Inflammatory macrophage treated with lipopolysaccharide for 1 hour (primary cell): ENCODE measurements at regions not wholly inside any gene's neighbourhood (a gene's known extent, or its start where the extent isn't known, plus 50 kb on each side); places are given as distances from the start of the nearest gene placed in this dataset.
"Not testable (repeated sequence)": the region's sequence is repeated elsewhere in the genome, so short reads cannot be mapped to it uniquely, and the experiment has no call there.

Experiments used
- DNase-seq, 2 donors: peaks; one replicate each; pipeline ENCODE4 v3.0.0-alpha.2; 2020 to 2022

DNA sequence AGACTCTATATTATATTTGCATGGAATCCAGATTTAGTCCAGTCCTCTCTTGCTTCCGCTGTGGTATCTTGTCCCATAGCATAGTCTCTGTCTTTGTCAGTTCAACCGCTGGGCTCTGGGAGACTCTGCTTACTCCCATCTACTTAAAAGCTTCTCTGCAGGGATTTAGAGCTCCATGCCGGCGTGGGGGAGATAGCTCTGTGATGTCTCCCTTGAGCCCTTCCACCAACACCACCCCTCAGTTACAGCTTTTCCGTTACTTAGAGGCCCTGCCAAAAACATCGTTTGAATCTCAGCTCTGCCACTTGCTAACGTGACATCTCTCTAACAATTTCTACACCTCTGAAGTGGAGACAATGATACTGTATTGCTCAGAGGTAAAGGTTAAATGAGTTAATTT, 306.1 kb upstream of the ZNF608 start:
- no peak for DNase-seq

DNA sequence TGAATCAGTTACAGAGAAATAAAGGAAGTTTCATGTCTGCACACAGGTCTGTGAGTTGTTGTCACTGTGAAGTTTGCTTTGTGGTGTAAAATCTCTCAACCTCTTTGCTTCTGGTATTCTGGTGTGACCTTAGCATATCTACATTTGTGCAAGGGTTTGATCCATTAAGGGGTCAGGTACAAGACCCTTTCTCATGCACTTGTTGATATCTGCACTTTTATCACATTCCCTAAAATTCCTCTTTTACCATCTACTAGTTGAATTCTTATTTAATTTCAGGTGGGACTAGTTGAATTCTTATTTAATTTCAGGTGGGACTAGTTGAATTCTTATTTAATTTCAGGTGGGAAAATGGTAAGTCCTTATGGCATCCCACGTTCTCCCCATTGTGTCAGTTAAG, 306.7 kb upstream of the ZNF608 start:
- DNase-seq, result no peak

DNA sequence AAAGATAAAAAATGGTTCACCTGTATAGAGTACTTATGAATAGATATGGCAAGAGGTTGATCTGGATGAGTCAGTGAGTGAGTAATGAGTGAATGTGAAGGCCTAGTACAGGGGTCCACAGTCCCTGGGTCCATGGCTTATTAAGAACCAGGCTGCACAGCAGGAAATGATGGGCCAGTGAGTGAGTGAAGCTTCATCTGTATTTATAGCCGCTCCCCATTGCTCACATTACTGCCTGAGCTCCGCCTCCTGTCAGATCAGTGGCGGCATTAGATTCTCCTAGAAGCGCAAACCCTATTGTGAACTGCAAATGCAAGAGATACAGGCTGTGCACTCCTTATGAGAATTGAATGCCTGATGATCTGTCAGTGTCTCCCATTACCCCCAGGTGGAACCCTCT, 307.7 kb upstream of the ZNF608 start:
- DNase-seq, result no peak

DNA sequence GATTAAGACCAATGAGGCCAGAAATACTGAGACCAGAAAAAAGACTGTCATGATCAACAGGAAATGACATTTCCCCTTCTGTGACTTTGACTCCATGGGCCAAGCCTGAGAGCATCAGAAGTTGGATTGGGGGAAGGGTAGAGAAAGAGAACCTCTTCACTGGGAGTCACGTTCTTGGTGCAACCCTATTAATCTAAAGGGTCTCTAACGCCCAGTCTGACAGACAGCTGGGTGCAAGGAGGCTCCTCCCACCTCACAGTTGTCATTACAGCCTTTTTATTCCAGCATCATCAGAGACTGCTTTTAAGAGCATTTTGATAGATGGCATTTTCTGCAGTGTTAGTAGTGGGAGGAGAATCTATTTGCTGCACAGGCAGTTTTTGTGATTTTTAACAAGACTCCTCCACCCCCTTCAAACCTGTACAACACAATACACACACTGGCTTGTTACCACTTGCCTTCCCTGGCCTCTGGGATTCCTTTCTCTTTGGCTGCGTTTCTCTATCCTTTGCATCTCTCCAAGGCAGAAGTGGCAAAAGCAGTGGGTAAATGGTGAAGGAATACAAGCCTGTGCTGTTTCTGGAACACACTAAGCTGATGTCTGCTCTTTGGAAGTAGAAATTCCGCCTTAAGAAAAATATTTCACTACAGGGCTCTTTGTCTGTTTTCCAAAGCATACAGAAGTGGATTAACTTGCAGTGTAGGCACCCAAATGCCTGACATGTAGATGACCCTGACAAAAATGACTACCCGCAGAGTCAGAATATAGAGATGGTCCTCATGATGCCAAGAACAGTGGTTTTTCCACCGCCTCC, 310.4 kb upstream of the ZNF608 start:
- no peak for DNase-seq

DNA sequence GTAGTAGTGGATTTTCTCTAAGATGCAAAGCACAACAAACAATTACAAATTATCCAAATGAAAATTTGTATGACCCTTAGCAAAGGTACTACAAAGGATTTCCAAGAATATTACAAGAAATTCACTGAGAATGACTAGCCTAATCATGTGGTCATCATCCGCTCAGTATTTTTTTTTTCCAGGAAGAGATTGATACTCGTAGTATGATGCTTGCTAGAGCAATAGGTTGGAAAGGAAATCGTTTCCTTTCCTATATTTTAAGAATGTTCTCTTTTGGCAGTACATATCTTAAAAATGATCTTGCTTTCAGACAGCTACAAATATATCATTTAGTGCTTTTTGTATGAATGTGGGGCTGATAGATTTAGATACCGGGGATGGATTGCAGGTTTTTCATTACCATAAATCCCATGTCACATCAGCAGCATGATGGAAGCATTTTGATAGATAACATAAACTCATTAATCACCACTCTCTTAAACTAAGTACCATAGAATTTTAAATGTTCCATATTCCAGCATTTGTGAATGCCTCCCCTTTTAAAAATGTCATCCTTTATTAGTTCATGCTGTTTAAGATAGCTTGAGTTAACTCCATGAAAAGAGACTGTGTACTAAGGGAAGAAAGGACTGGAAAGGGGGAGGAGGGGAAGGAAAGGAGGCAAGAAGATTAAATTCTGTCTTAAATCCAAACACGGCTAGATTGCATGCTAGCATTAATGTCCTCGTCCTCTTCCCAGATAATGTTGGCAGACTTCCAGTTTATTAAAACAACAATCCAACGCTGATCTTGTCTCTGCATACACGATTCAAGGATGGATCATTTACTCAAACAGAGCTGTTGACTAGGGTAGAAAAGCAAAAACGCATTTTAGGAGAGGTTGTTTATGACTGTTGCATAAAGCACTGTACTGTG, 311.7 kb upstream of the ZNF608 start:
- no peak for DNase-seq

DNA sequence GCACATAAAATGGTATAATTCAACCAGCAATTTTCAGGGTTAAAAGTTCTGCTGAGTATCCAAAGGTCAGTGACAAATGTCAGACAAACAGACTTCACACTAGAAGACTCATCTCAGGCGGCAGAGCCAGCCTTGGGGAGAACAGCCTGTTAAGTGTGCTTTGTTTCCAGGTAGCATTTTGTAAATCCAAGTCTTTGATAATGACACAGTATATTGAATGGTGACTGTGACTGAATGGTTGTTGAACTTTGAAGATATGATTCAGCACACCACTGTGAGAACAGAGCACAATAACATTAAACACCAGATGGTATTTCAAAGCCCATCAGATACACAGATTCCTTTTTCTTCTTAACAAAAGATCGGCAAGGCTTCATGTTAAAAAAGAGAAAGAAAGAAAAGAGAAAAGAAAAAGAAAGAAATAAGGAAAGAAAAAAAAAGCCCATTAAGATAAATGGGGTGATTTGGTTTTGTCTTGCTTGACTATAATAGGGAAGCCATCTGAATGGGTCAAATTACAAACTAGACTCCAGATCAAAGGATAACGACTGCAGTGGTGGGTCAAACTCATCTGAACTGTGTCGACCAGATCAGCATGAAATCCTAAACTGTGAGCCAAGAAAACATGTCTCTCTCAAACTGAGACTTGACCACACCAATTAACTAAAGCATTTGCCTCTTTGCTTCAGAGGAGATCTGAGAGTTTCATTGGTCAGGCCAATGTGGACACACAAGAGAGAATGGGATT, 313.0 kb upstream of the ZNF608 start:
- DNase-seq, result no peak

DNA sequence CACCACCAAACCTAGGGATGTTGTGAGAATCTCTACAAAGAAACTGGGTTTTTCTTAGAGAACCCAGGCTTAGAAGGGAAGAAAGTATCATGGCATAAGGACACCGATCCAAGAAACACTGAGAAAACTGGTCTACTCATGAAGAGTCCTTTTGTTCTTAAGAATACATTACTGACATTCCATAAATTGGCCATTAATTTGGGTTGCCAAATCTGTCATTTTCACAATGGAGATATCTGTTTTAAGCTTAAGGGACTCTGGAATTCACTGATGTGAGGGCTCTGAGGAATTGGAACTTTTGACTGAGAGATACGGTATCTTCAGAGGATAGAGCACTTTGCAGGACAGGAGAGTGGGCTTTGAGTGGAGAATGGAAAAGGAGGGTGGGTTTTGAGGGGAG, 315.3 kb upstream of the ZNF608 start:
- no peak for DNase-seq

DNA sequence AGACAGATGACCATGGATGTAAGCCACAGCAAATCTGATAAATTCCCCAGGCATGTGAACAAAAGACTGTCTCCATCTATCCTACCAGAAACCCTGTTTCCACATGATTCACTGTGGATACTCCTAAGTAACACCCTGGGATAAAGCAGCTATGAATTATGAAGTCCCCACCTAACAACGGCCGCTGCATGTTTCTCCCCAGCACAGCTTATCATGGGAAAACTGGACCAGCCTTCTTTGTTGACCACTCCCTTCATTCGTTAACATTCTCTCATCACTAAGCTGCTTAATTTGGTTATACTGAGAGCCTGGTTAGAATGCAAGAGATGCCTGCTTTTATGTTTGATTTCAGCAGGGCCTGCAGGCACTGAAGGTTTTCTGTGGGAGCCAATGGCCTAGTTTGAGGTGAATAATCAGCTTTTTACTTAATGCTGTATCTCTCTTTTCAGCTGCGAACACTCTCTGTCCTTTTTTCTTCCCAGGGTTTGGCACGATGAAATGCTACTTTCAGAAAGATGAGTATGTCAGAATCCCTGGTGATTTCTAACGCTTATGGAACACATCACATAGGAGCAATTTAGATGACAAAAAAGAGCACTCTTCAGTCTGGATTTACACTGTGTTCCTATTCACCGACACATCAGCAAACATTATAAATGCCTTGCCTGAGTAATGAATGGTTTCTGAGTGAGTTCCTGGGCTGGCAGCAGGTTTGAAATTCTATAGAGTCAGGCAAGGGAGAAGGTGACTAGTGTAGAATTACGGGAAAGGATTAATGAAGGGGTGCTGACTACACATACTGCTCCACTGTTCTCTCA, 318.4 kb upstream of the ZNF608 start:
- DNase-seq, result no peak

DNA sequence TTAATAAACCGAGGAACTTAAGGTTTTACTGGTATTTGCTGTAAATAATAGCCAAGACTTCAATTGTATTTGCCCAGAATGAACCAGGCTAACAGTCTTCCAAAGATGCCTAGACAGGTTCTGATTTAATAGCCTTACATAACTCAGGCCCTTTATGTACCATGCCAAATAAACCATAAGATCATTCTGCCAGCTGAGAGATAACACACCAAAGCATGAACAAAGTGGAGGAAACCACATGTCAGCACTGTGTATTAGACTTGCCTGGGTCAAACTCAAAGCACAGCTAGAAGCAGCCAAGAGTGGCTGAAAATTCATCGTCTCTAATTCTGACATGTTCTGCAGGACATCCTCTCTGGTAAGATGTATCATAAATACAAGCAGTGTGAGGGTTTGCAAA, 319.3 kb upstream of the ZNF608 start:
- DNase-seq, result no peak

DNA sequence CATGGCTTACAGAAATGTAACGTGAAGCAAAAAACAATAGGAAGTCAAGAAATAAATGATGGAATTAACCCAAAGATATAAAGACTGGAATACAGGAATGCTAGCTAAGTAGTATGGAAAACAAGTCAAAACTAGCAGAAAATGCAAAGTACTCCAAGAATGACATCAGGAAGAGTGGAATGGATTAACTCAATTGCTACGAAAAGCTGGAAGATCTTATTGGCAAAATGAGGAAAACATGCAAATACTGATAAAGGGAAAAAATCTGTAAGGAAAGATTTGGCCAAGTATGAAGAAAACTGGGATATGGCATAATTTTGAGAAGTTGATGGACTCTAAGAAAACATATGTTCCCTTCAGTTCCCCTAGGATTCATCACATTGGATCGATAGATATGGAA, 324.5 kb upstream of the ZNF608 start:
- no peak for DNase-seq

DNA sequence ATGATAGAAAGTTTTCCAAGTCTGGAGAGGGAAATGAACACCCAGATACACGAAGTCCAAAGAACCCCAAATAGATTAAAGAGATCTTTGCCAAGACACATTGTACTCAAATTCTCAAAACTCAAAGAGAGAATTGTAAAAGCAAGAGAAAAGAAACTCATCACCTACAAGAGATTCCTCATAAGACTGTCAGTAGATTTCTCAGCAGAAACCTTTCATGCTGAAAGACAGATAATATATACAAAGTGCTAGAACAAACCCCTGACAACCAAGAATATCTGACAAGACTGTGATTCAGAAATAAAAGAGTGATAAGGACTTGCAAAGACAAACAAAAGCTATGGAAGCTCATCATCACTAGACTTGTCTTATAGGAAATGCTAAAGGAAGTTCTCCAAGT, 326.7 kb upstream of the ZNF608 start:
- DNase-seq, result no peak

DNA sequence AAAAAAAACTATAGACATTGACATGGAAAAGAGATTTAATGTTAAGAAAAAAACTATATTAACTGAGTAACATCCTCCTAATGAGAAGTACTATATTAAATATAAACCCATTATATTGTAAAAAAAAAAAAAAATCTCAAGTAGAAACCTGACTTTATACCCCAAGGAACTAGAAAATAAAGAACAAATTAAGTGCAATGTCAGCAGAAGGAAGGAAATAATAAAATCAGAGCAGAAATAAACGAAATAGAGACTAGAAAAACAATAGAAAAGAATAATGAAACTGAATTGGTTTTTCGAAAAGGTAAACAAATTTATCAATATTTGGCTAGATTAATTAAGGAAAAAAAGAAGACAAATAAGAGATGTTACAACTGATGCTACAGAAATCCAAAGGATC, 329.1 kb upstream of the ZNF608 start:
- no peak for DNase-seq

DNA sequence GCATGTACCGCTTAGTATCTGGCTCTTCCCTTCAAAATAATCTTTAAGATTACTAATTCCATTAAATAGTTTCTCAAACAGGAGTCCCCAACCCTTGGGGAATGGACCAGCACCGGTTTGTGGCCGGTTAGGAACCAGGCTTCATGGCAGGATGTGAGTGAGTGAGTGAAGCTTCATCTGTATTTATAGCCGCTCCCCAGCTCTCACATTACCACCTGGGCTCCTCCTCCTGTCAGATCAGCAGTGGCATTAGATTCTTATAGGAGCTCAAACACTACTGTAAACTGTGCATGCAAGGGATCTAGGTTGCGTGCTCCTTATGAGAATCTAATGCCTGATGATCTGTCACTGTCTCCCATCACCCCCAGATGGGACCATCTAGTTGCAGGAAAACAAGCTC, 332.6 kb upstream of the ZNF608 start:
- DNase-seq, result not testable (repeated sequence)

DNA sequence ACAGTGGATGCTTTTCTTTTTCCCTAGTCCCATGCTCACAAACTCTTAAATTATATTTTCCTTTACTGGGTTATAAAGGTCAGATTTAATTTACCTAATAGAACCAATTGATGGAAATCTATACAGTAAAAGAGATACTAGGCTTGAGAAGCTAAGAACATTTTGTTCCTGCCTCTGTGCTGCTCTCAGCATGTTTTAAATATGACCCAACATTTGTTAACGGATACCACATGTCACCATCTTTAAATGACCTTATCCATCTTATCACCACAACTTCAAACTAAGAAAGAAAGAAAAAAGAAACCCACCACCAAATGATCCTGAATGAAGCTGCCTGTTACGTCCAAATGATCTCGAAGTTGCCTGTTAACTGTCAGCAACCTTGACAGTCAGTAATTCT, 334.7 kb upstream of the ZNF608 start:
- no peak for DNase-seq

DNA sequence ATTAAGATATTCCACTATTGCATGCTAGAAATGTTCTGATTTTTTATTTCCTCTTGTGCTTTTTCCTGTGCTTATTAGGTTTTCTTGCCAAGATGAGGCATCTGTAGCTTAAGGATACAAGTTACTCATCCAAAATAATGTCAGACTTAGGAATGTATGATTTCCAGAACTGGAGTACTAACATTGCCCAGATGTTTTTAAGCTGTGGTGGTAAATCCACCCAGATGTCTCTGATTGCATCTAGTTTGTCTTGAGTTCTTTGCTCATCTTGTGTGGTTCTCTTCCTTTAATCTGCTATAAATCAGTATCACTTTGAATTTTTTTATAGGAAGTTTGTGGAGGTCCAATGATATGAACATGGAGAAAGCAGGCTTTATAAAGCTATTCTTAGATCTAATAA, 337.5 kb upstream of the ZNF608 start:
- no peak for DNase-seq

DNA sequence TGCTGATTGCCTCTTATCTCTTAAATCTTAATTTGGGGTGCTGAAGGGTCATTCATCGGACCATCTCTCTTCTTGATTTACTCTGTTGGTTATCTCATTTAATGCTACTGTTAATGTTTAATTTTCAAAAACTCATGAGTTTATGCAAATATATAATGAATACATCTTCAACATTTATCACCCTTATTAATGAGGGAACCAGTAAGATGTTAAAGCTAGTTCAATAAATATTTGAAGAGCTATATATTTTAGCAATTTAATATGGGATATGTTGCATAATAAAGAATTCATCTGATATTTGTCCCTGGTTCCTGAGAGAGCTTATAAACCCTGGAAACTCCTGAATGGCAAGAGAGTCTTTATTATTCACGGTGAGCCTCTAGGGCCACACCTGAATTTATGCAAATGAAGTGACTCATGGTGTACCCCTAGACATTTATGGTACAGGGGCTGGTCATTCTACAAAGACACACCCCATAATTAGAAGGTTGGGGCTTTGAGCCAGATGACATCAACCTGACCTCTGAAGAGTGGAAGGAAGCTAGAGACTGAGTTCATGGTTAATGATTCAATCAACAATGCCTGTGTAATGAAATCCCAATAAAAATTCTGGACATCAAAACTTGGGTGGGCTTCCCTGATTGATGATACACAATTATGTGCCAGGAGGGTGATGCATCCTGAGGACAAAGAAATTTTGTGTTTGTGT, 339.5 kb upstream of the ZNF608 start:
- DNase-seq, result no peak

DNA sequence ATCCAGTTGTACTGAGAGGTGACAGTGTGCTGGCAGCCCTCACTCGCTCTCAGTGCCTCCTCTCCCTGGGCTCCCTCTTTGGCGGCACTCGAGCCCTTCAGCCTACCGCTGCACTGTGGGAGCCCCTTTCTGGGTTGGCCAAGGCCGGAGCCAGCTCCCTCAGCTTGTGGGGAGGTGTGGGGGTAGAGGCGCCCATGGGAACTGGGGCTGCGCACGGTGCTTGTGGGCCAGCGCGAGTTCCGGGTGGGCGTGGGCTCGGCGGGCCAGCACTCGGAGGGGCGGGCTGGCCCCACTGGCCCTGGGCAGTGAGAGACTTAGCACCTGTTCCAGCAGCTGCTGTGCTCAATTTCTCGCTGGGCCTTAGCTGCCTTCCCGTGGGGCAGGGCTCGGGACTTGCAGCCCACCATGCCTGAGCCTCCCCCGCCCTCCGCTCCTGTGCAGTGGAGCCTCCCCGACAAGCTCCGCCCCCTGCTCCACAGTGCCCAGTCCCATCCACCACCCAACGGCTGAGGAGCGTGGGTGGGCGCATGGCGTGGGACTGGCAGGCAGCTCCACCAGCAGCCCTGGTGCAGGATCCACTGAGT, 342.2 kb upstream of the ZNF608 start:
- no peak for DNase-seq

DNA sequence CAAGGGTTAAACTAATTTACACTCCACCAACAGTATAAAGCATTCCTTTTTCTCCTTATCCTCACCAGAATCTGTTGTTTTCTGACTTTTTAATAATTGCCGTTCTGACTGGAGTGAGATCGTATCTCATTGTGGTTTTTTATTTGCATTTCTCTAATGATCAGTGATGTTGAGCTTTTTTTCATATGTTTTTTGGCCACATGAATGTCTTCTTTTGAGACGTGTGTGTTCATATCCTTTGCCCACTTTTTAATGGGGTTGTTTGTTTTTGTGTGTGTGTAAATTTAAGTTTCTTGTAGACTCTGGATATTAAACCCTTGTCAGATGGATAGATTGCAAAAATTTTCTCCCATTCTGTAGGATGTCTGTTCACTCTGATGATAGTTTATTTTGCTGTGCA, 345.7 kb upstream of the ZNF608 start:
- not testable (repeated sequence) for DNase-seq

DNA sequence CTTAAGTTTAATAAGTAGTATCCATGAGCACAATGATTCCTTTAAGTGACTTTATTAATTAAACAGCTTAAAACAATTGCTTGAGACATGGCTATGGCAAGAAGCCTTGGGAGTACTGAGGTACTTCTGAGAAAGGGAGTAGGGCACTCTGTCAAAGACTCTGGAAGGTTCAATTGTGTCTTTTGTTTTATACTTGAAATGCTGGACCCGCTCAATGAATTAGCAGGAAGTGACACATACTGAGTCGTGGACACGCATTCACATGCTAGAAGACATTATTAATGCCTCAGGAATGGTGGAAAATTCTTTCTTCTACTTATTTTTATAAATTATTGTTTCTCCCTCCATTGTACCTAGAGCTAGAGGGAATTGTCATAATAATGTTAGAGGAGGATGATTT, 347.3 kb upstream of the ZNF608 start:
- no peak for DNase-seq

DNA sequence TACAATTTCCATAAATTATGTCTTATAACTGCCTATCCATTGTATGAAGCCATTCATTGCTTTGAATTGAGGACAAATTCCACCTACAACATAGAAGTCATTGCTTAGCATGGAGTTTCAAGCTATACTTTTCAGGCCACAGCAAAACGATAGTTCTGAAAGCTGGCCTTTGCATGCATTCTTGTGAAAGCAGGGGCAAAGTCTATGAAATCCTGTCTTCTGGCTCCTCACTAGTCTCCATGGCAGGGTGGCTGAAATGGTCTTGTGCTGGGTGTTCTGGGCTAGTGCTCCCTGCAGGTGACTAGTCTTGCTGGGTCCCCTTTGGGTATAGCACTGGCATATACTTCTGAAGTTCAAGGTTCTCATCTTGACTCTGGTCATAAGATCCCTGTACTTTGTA, 353.9 kb upstream of the ZNF608 start:
- no peak for DNase-seq

DNA sequence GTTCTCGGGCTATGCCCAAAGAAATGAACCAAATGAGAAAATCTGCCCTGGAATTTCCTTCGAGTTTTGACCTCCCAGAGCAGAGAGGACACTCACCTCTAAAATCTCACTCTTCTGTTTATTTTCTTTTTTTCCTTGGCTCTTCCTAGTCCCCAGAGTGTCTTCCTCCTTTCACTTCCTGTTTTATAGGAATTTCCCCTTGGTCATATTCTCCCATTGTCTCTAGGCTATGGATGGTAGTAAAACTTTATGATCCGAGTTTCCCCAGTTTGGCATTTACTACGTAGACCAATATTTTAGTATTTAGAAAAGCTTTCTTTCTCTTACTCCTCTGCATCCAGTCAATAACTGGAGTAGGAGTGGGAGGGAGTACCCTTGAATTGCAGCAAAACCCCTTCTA, 354.5 kb upstream of the ZNF608 start:
- DNase-seq, result peak; percentile 3 to 20

DNA sequence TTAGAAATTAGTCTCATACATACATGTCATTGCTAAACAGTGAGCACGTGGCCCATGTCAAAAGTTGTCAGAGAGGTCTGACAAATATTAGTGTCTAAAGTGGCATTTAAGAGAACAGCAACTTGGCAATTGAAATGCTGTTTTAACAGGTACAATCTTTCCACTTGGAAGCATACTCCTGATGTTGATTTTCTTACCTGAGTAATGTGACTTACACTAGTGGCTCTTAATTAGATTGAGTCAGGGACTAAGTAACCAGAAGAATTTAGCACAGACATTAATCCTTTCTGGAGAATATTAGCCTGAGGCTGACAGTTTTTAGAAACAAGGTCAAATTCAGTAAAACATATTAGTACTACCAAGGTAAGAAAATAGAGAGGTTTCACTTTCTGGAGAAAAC, 357.0 kb upstream of the ZNF608 start:
- DNase-seq, result no peak
